GM23338 (cell line): ENCODE measurements at regions not wholly inside any gene's neighbourhood (a gene's known extent, or its start where the extent isn't known, plus 50 kb on each side); places are given as distances from the start of the nearest gene placed in this dataset.

Source experiments
- CREB1 ChIP-seq: fragments of 250-450 bp; sonication (Bioruptor Pico); IDR thresholded peaks from 2 replicates; pipeline ENCODE4 v1.5.0; 2020; ENCODE audit warnings: low read depth, mild to moderate bottlenecking, moderate library complexity
- CTCF ChIP-seq, 2 experiments: fragments of 200-600 bp in 1 of 2; sonication (generic) in 1 of 2; conservative IDR thresholded peaks; 2 replicates each; pipeline versions ENCODE4 v1.5.1 to v1.6.1; 2016 to 2017; ENCODE audit warnings: antibody characterized with exemption in 2 of 2, low read depth in 2 of 2, mild to moderate bottlenecking in 2 of 2, moderate library complexity in 1 of 2
- EZH2 ChIP-seq: fragments of 200-600 bp; sonication (generic); IDR thresholded peaks from one replicate; pipeline ENCODE4 v1.8.0; 2017; ENCODE audit warnings: antibody characterized with exemption, mild to moderate bottlenecking, low read depth; ENCODE audit not compliant: unreplicated experiment
- EZH2phosphoT487 ChIP-seq: fragments of 200-600 bp; sonication (generic); IDR thresholded peaks from one replicate; pipeline ENCODE4 v1.8.1; 2018; ENCODE audit warnings: antibody characterized with exemption; ENCODE audit not compliant: unreplicated experiment
- JUNB ChIP-seq: IDR thresholded peaks from one replicate; pipeline ENCODE4 v1.6.1; 2016; ENCODE audit warnings: antibody characterized with exemption; ENCODE audit not compliant: unreplicated experiment
- POLR2AphosphoS5 ChIP-seq: IDR thresholded peaks from 2 replicates; pipeline ENCODE4 v1.6.1; 2016; ENCODE audit warnings: antibody characterized with exemption, low read depth
- TF ChIP-seq, protein P1 (sequence below): IDR thresholded peaks from one replicate; pipeline ENCODE4 v1.6.1; 2018; ENCODE audit warnings: antibody characterized with exemption; ENCODE audit not compliant: unreplicated experiment

- TF ChIP-seq, protein P1, sequence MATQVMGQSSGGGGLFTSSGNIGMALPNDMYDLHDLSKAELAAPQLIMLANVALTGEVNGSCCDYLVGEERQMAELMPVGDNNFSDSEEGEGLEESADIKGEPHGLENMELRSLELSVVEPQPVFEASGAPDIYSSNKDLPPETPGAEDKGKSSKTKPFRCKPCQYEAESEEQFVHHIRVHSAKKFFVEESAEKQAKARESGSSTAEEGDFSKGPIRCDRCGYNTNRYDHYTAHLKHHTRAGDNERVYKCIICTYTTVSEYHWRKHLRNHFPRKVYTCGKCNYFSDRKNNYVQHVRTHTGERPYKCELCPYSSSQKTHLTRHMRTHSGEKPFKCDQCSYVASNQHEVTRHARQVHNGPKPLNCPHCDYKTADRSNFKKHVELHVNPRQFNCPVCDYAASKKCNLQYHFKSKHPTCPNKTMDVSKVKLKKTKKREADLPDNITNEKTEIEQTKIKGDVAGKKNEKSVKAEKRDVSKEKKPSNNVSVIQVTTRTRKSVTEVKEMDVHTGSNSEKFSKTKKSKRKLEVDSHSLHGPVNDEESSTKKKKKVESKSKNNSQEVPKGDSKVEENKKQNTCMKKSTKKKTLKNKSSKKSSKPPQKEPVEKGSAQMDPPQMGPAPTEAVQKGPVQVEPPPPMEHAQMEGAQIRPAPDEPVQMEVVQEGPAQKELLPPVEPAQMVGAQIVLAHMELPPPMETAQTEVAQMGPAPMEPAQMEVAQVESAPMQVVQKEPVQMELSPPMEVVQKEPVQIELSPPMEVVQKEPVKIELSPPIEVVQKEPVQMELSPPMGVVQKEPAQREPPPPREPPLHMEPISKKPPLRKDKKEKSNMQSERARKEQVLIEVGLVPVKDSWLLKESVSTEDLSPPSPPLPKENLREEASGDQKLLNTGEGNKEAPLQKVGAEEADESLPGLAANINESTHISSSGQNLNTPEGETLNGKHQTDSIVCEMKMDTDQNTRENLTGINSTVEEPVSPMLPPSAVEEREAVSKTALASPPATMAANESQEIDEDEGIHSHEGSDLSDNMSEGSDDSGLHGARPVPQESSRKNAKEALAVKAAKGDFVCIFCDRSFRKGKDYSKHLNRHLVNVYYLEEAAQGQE = no peak
- TF ChIP-seq CREB1 = no peak
- TF ChIP-seq CTCF (conservative IDR thresholded peaks at IDR 0.05; ENCODE audit: low read depth in 2 of 2) = no peak
- no peak for TF ChIP-seq POLR2AphosphoS5
- no peak for TF ChIP-seq EZH2
- TF ChIP-seq EZH2phosphoT487 = no peak
- no peak for TF ChIP-seq JUNB
Measured at GRCh38 chr3:98952404-98952803, 50.9 kb upstream of the DCBLD2 start.
